Gastrocnemius medialis (tissue), 4 donors: ENCODE measurements at regions not wholly inside any gene's neighbourhood (a gene's known extent, or its start where the extent isn't known, plus 50 kb on each side); places are given as distances from the start of the nearest gene placed in this dataset.

Experiments used
- ATAC-seq, 2 donors: fragments of 150-250 bp; one replicate each; pipeline ENCODE4 v1.9.1; 2016
- DNase-seq, 2 donors: peaks; one replicate each; pipeline ENCODE4 v3.0.0-alpha.2; 2019
- H3K27ac ChIP-seq, 4 donors: fragments of 200-600 bp; sonication (generic); 1 replicate in 1 of 4; 2 replicates in 3 of 4; pipeline ENCODE4 v1.5.1; 2016 to 2018; ENCODE audit warnings: mild to moderate bottlenecking in 2 of 4, moderate library complexity in 1 of 4
- H3K27me3 ChIP-seq, 3 donors: fragments of 200-600 bp; sonication (generic) in 2 of 3; 1 replicate in 1 of 3; 2 replicates in 2 of 3; pipeline versions ENCODE4 v1.5.1 to v1.6.0; 2016 to 2019; ENCODE audit warnings: mild to moderate bottlenecking in 1 of 3, moderate library complexity in 1 of 3
- H3K36me3 ChIP-seq, 2 donors: fragments of 200-600 bp; sonication (generic) in 1 of 2; one replicate each; pipeline ENCODE4 v1.5.1; 2017 to 2018
- H3K4me1 ChIP-seq, 2 donors: fragments of 200-600 bp; sonication (generic) in 1 of 2; one replicate each; pipeline ENCODE4 v1.5.1; 2016 to 2017; ENCODE audit warnings: mild to moderate bottlenecking in 2 of 2
- H3K4me3 ChIP-seq, 4 donors: fragments of 200-600 bp; sonication (generic) in 3 of 4; 1 replicate in 1 of 4; 2 replicates in 3 of 4; pipeline ENCODE4 v1.5.1; 2016 to 2019; ENCODE audit warnings: mild to moderate bottlenecking in 2 of 4
- H3K9me3 ChIP-seq, 3 donors: fragments of 200-600 bp; sonication (generic) in 2 of 3; 1 replicate in 1 of 3; 2 replicates in 2 of 3; pipeline ENCODE4 v1.5.1; 2016 to 2019
- POLR2A ChIP-seq, 2 donors: fragments of 450-650 bp; IDR thresholded peaks; one replicate each; pipeline ENCODE4 v1.6.1; 2017; ENCODE audit warnings: antibody characterized with exemption in 2 of 2, mild to moderate bottlenecking in 2 of 2, moderate library complexity in 2 of 2
- in situ Hi-C, 4 donors: fragments of 200-750 bp; cut with MboI; loops; one replicate each; pipeline versions ENCODE4 v1.15.0 to v1.8.0; 2017; ENCODE audit warnings: low sequenced_read_pairs in 4 of 4
- intact Hi-C: fragments of 100-400 bp; cut with DNase I; formaldehyde crosslinking; loops from one replicate; pipeline ENCODE4 v1.15.1; 2023; ENCODE audit warnings: low total_unique reads
- TF ChIP-seq, protein P1 (sequence below), 5 experiments: fragments of 450-650 bp in 3 of 5; fragments of 200-600 bp in 2 of 5; sonication (generic) in 2 of 5; IDR thresholded peaks in 4 of 5; conservative IDR thresholded peaks in 1 of 5; 1 replicate in 4 of 5; 2 replicates in 1 of 5; pipeline ENCODE4 v1.5.1; 2016 to 2019; ENCODE audit warnings: antibody characterized with exemption in 5 of 5, mild to moderate bottlenecking in 3 of 5, moderate library complexity in 3 of 5

DNA sequence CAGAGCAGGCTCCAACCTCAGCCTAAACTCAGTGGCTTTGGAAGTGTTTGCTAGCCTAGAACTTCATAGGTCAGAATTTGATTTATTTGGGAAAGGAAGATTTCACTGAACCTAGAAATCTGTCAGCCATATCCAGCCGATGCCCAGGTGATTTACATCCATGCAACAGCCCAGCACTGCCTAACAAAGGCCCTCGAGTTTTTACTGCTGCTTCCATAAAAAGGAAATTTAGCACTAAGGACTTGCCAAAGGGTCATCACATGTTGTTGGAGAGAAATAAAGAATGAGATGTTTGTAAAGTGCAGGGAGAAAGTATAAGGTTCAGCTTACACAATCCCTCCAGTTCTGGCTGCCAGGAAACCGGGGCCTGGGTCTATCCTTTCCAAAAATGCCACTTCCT is 614.2 kb downstream of the BCL11A start:
- H3K36me3 ChIP-seq = no peaks in the 10 kb centered on the region
- intact Hi-C loops (no loop called here), in situ Hi-C loops (no loop called here)
- no peaks in the 10 kb centered on the region for H3K27me3 ChIP-seq
- H3K4me1 ChIP-seq = no peaks in the 10 kb centered on the region
- DNase-seq (no peak), ATAC-seq (no peak)
- no peak overlapping the region for H3K27ac ChIP-seq
- no peaks in the 10 kb centered on the region for H3K9me3 ChIP-seq
- H3K4me3 ChIP-seq = no peak overlapping the region
- TF ChIP-seq, protein P1, sequence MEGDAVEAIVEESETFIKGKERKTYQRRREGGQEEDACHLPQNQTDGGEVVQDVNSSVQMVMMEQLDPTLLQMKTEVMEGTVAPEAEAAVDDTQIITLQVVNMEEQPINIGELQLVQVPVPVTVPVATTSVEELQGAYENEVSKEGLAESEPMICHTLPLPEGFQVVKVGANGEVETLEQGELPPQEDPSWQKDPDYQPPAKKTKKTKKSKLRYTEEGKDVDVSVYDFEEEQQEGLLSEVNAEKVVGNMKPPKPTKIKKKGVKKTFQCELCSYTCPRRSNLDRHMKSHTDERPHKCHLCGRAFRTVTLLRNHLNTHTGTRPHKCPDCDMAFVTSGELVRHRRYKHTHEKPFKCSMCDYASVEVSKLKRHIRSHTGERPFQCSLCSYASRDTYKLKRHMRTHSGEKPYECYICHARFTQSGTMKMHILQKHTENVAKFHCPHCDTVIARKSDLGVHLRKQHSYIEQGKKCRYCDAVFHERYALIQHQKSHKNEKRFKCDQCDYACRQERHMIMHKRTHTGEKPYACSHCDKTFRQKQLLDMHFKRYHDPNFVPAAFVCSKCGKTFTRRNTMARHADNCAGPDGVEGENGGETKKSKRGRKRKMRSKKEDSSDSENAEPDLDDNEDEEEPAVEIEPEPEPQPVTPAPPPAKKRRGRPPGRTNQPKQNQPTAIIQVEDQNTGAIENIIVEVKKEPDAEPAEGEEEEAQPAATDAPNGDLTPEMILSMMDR (IDR thresholded peaks at IDR 0.05 in 4 of 5, conservative IDR thresholded peaks at IDR 0.05 in 1 of 5) = no peak
- no peak for TF ChIP-seq POLR2A (IDR thresholded peaks at IDR 0.05)

DNA sequence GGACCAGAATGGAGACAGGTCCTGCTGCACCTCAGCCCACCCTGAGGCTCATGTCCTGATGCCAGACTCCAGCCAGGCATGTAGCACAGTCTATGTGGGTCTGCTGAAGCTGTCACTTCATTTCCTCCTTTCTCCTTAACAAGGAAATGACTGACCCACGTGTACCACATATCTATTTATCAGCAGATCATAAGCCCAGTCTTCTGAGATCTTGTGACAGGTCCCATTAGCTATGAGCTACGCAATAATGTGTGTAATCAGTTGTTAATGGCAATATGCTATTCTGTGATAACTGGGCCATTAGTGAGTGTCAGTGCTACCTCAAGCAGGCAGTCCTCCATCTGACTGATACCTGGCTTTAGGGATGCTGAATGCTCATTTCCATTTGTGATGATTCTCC is 615.3 kb downstream of the BCL11A start:
- H3K4me1 ChIP-seq = no peaks in the 10 kb centered on the region
- TF ChIP-seq, protein P1 (IDR thresholded peaks at IDR 0.05 in 4 of 5, conservative IDR thresholded peaks at IDR 0.05 in 1 of 5) = no peak
- no peak for TF ChIP-seq POLR2A (IDR thresholded peaks at IDR 0.05)
- intact Hi-C loops = no loop called here
- no peak for ATAC-seq
- no peak overlapping the region for H3K4me3 ChIP-seq
- no peak overlapping the region for H3K27ac ChIP-seq
- H3K36me3 ChIP-seq = no peaks in the 10 kb centered on the region
- in situ Hi-C loops = no loop called here
- no peaks in the 10 kb centered on the region for H3K9me3 ChIP-seq
- no peak for DNase-seq
- no peaks in the 10 kb centered on the region for H3K27me3 ChIP-seq

DNA sequence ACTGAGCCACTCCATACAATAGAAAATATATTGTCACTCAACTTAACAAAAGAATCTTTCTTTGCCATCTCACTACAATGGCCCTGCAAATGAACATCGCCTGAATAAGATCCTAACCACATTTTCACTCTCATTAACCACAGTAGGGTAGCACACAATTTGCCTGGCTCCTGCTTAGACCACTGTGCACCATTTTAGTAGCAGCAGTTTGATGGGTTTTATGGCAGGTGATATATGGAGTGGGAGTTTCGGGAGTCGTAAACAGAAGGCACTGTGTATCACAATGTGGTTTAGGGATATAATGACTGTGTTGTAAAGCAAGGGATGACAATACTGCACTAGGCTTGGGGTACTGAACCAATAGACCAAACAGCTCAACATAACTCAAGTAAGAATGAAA is 617.4 kb downstream of the BCL11A start:
- H3K9me3 ChIP-seq = no peaks in the 10 kb centered on the region
- TF ChIP-seq, protein P1 (IDR thresholded peaks at IDR 0.05 in 4 of 5, conservative IDR thresholded peaks at IDR 0.05 in 1 of 5) = no peak
- TF ChIP-seq POLR2A (IDR thresholded peaks at IDR 0.05) = no peak
- intact Hi-C loops (no loop called here), in situ Hi-C loops (no loop called here)
- H3K36me3 ChIP-seq = no peaks in the 10 kb centered on the region
- no peak overlapping the region for H3K27ac ChIP-seq
- H3K4me3 ChIP-seq = no peak overlapping the region
- DNase-seq (no peak), ATAC-seq (no peak)
- H3K4me1 ChIP-seq = no peaks in the 10 kb centered on the region
- no peaks in the 10 kb centered on the region for H3K27me3 ChIP-seq

DNA sequence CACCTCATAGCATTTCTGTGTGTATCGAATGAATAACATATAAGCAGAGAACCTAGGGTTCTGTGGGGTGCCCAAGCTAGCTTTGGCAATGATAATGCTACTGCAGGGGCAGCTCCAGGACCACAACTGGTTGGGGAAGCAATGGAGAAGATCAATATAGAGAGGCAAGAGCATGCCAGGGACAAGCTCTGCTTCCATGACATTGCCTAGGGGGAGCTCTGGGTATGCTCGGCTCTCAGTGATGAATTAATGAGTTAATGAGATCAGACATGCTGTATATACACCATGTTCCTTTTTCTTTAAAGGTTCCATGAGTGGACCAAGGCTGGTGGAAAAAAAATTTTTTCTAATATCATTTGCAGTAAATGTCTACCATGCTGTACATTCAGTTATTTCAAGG is 618.4 kb downstream of the BCL11A start:
- no peak for ATAC-seq
- TF ChIP-seq, protein P1 (IDR thresholded peaks at IDR 0.05 in 4 of 5, conservative IDR thresholded peaks at IDR 0.05 in 1 of 5) = no peak
- no peak for TF ChIP-seq POLR2A (IDR thresholded peaks at IDR 0.05)
- H3K36me3 ChIP-seq = no peaks in the 10 kb centered on the region
- in situ Hi-C loops = no loop called here
- no peak for DNase-seq
- no peaks in the 10 kb centered on the region for H3K27me3 ChIP-seq
- intact Hi-C loops = no loop called here
- H3K9me3 ChIP-seq = no peaks in the 10 kb centered on the region
- H3K27ac ChIP-seq = no peak overlapping the region
- no peak overlapping the region for H3K4me3 ChIP-seq
- H3K4me1 ChIP-seq = no peaks in the 10 kb centered on the region

DNA sequence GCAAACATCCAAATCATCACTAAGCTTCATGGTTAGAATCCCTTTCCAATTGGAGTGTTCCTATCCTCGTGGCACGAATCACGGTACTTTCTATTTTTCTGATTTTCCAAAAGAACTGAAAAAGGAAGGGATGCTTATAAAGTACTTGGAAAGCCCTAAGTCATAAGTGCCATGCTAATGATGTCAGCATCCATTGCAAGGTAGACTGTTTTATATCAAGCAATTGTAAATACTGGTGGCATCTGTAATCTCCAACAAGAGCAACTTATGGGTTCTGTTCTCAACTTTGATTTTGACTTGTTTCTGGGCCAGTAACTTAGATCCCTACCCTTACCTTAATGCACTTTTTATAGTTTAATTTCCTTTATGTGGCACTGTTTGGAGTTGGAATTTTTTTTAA is 619.5 kb downstream of the BCL11A start:
- ATAC-seq (no peak), DNase-seq (no peak)
- Histone ChIP-seq H3K27me3 (no peaks in the 10 kb centered on the region), H3K4me1 (no peaks in the 10 kb centered on the region), H3K36me3 (no peaks in the 10 kb centered on the region), H3K9me3 (no peaks in the 10 kb centered on the region), H3K27ac (no peak overlapping the region), H3K4me3 (no peak overlapping the region)
- in situ Hi-C loops (no loop called here), intact Hi-C loops (no loop called here)
- TF ChIP-seq POLR2A (IDR thresholded peaks at IDR 0.05) = no peak
- TF ChIP-seq, protein P1 (IDR thresholded peaks at IDR 0.05 in 4 of 5, conservative IDR thresholded peaks at IDR 0.05 in 1 of 5) = no peak
